ENCODE measurements at regions not wholly inside any gene's neighbourhood (a gene's known extent, or its start where the extent isn't known, plus 50 kb on each side); places are given as distances from the start of the nearest gene placed in this dataset.

DNA sequence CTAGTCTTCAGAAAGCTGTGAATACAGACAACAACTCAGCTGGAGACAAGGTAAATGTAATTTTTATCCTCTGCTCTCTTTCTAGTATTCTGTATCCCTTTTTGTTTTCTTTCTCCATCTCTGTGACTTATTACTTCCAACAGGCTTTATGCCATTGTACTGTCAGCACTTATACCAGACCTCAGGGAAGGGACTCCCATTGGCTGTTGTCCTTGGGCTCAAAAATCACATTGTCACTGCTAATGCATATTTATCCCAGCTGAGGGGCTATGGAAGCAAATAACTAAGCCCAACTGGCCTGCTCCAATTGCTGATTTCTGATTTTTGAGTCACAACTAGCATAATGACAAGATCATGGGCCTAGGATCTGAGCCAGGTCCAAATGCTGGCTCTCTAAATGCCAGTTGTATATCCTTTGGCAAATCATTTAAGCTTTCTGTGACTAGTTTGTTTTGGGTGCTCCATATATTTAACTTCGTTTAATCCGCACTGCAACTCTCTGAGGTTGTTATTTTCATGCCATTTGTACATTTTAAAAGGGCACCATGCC is 395.1 kb upstream of the GNPDA2 start:
- TF ChIP-seq, protein P1, sequence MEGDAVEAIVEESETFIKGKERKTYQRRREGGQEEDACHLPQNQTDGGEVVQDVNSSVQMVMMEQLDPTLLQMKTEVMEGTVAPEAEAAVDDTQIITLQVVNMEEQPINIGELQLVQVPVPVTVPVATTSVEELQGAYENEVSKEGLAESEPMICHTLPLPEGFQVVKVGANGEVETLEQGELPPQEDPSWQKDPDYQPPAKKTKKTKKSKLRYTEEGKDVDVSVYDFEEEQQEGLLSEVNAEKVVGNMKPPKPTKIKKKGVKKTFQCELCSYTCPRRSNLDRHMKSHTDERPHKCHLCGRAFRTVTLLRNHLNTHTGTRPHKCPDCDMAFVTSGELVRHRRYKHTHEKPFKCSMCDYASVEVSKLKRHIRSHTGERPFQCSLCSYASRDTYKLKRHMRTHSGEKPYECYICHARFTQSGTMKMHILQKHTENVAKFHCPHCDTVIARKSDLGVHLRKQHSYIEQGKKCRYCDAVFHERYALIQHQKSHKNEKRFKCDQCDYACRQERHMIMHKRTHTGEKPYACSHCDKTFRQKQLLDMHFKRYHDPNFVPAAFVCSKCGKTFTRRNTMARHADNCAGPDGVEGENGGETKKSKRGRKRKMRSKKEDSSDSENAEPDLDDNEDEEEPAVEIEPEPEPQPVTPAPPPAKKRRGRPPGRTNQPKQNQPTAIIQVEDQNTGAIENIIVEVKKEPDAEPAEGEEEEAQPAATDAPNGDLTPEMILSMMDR (IDR thresholded peaks at IDR 0.05; ENCODE audit: insufficient read depth, low read depth, low read length) = no peak
- TF ChIP-seq EZH2 (IDR thresholded peaks at IDR 0.05; ENCODE audit: insufficient read depth, low read length) = no peak

Data from astrocyte (in vitro differentiated cells and primary cell).